CD14-positive monocyte (primary cell): ENCODE measurements at regions not wholly inside any gene's neighbourhood (a gene's known extent, or its start where the extent isn't known, plus 50 kb on each side); places are given as distances from the start of the nearest gene placed in this dataset.

Source experiments
- DNase-seq, 3 donors: peaks; one replicate each; pipeline ENCODE4 v3.0.0-alpha.2; 2011 to 2022
- H2AFZ ChIP-seq: 2 replicates; pipeline ENCODE4 v1.6.0; 2012; ENCODE audit warnings: mild to moderate bottlenecking, low read depth, low read length, inconsistent platforms; ENCODE audit not compliant: insufficient read depth, poor library complexity, severe bottlenecking
- H3K27ac ChIP-seq, 2 donors: 1 replicate in 1 of 2; 2 replicates in 1 of 2; pipeline ENCODE4 v1.5.1; 2012 to 2013; ENCODE audit warnings: low read length in 2 of 2, control low read depth in 1 of 2, inconsistent platforms in 1 of 2, low read depth in 1 of 2, mild to moderate bottlenecking in 1 of 2
- H3K27me3 ChIP-seq, 2 donors: one replicate each; pipeline versions ENCODE4 v1.6.0 to v1.6.1; 2011 to 2013; ENCODE audit warnings: low read length in 2 of 2; ENCODE audit not compliant: control insufficient read depth in 2 of 2, insufficient read depth in 2 of 2
- H3K36me3 ChIP-seq, 2 donors: replicated peaks in 1 of 2; 1 replicate in 1 of 2; 2 replicates in 1 of 2; pipeline versions ENCODE4 v1.5.1 to v1.6.1; 2012 to 2013; ENCODE audit warnings: low read length in 2 of 2, control low read depth in 1 of 2, inconsistent platforms in 1 of 2, mild to moderate bottlenecking in 1 of 2; ENCODE audit not compliant: insufficient read depth in 2 of 2, control insufficient read depth in 1 of 2
- H3K4me1 ChIP-seq, 2 donors: 1 replicate in 1 of 2; 2 replicates in 1 of 2; pipeline versions ENCODE4 v1.5.1 to v1.6.1; 2012 to 2013; ENCODE audit warnings: low read length in 2 of 2, control low read depth in 1 of 2, inconsistent platforms in 1 of 2, mild to moderate bottlenecking in 1 of 2, moderate library complexity in 1 of 2; ENCODE audit not compliant: insufficient read depth in 2 of 2, control insufficient read depth in 1 of 2
- H3K4me2 ChIP-seq: replicated peaks from 2 replicates; pipeline ENCODE3; 2012; ENCODE audit warnings: low read length, moderate library complexity, mild to moderate bottlenecking; ENCODE audit not compliant: poor library complexity, severe bottlenecking; ENCODE audit errors: extremely low read depth
- H3K4me3 ChIP-seq, 3 experiments: fragments of 200-600 bp in 1 of 3; sonication (generic) in 1 of 3; replicated peaks in 1 of 3; 1 replicate in 2 of 3; 2 replicates in 1 of 3; pipeline ENCODE4 v1.5.1; 2011 to 2013; ENCODE audit warnings: low read length in 3 of 3, mild to moderate bottlenecking in 3 of 3, control low read depth in 2 of 3, low read depth in 2 of 3, inconsistent platforms in 1 of 3, moderate library complexity in 1 of 3
- H3K79me2 ChIP-seq: 2 replicates; pipeline ENCODE4 v1.6.0; 2012; ENCODE audit warnings: mild to moderate bottlenecking, control low read depth, inconsistent platforms, low read length, moderate library complexity; ENCODE audit not compliant: insufficient read depth
- H3K9ac ChIP-seq: 2 replicates; pipeline ENCODE4 v1.6.0; 2017; ENCODE audit warnings: low read length, mild to moderate bottlenecking; ENCODE audit not compliant: insufficient read depth, poor library complexity, severe bottlenecking
- H3K9me3 ChIP-seq, 2 donors: replicated peaks in 1 of 2; 1 replicate in 1 of 2; 2 replicates in 1 of 2; pipeline versions ENCODE4 v1.5.1 to v1.6.1; 2012 to 2013; ENCODE audit warnings: low read length in 2 of 2, control low read depth in 1 of 2; ENCODE audit not compliant: control insufficient read depth in 1 of 2, insufficient read depth in 1 of 2
- H4K20me1 ChIP-seq: 2 replicates; pipeline ENCODE4 v1.6.0; 2012; ENCODE audit warnings: mild to moderate bottlenecking, low read length, control low read depth, moderate library complexity; ENCODE audit not compliant: insufficient read depth
- H3K27ac Mint-ChIP-seq, 7 donors: one replicate each; pipeline ENCODE4 v1.8.0; 2020; ENCODE audit warnings: mild to moderate bottlenecking in 7 of 7, mixed read lengths in 7 of 7, moderate library complexity in 6 of 7, inconsistent platforms in 2 of 7
- H3K27me3 Mint-ChIP-seq, 3 donors: one replicate each; pipeline ENCODE4 v1.8.0; 2021 to 2022; ENCODE audit warnings: low read depth in 3 of 3, mild to moderate bottlenecking in 3 of 3, mixed read lengths in 3 of 3, moderate library complexity in 3 of 3, inconsistent platforms in 1 of 3
- H3K36me3 Mint-ChIP-seq, 2 donors: one replicate each; pipeline ENCODE4 v1.8.0; 2020; ENCODE audit warnings: mixed read lengths in 2 of 2, inconsistent platforms in 1 of 2, mild to moderate bottlenecking in 1 of 2
- H3K4me1 Mint-ChIP-seq: one replicate; pipeline ENCODE4 v1.8.0; 2020; ENCODE audit warnings: mild to moderate bottlenecking, mixed read lengths
- H3K4me3 Mint-ChIP-seq, 2 donors: one replicate each; pipeline ENCODE4 v1.8.0; 2020; ENCODE audit warnings: mild to moderate bottlenecking in 2 of 2, mixed read lengths in 2 of 2, moderate library complexity in 1 of 2
- H3K9me3 Mint-ChIP-seq, 7 donors: one replicate each; pipeline ENCODE4 v1.8.0; 2020 to 2022; ENCODE audit warnings: mixed read lengths in 7 of 7, mild to moderate bottlenecking in 6 of 7, moderate library complexity in 6 of 7, inconsistent platforms in 2 of 7
- WGBS: methylation state at CpG from one replicate; pipeline ENCODE4 v1.1.5; 2013; ENCODE audit warnings: missing lambda C conversion rate; ENCODE audit not compliant: insufficient coverage; 5-methylcytosine and 5-hydroxymethylcytosine counted together
- intact Hi-C, 2 donors: fragments of 100-400 bp; cut with micrococcal nuclease; formaldehyde crosslinking; loops; one replicate each; pipeline versions ENCODE4 v1.15.0 to v1.15.1; 2023
- TF ChIP-seq, protein P1 (sequence below): fragments of 200-600 bp; IDR thresholded peaks from one replicate; pipeline ENCODE4 v1.8.0; 2022; ENCODE audit warnings: antibody characterized with exemption, mild to moderate bottlenecking

DNA sequence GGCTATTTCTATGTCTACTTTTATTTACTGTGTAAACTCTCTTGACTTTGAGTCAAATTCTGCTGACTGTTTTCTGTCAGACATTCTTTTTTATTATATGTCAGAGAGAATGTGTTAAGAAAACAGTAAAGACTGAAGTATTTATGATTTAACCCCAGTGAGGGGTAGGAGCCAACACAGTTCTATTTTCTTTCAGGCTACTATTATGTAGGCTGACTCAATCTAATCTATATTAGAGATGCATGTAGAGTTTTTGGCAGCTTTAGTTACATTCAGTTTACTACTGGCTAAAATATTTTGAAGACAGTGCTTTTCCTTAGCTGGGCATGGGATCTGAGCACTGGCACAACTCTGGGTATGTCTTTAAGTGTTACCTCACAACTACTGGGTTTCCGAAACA lies 1108.0 kb downstream of the CDH11 start:
- Histone ChIP-seq H4K20me1 (no peaks in the 10 kb centered on the region), H3K4me1 (no peaks in the 10 kb centered on the region), H3K27ac (no peak overlapping the region), H3K36me3 (no peaks in the 10 kb centered on the region), H3K4me3 (no peak overlapping the region), H3K9me3 (no peaks in the 10 kb centered on the region), H3K27me3 (no peaks in the 10 kb centered on the region), H2AFZ (no peak overlapping the region), H3K79me2 (no peaks in the 10 kb centered on the region), H3K4me2 (no peak overlapping the region), H3K9ac (no peak overlapping the region)
- DNase-seq: no peak
- no CpG with 5 or more reads among the region's 1 CpG for WGBS
- H3K36me3 Mint-ChIP-seq: no peaks in the 10 kb centered on the region
- TF ChIP-seq, protein P1, sequence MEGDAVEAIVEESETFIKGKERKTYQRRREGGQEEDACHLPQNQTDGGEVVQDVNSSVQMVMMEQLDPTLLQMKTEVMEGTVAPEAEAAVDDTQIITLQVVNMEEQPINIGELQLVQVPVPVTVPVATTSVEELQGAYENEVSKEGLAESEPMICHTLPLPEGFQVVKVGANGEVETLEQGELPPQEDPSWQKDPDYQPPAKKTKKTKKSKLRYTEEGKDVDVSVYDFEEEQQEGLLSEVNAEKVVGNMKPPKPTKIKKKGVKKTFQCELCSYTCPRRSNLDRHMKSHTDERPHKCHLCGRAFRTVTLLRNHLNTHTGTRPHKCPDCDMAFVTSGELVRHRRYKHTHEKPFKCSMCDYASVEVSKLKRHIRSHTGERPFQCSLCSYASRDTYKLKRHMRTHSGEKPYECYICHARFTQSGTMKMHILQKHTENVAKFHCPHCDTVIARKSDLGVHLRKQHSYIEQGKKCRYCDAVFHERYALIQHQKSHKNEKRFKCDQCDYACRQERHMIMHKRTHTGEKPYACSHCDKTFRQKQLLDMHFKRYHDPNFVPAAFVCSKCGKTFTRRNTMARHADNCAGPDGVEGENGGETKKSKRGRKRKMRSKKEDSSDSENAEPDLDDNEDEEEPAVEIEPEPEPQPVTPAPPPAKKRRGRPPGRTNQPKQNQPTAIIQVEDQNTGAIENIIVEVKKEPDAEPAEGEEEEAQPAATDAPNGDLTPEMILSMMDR: no peak
- H3K27me3 Mint-ChIP-seq: no peaks in the 10 kb centered on the region
- no peak overlapping the region for H3K4me3 Mint-ChIP-seq
- H3K4me1 Mint-ChIP-seq: no peaks in the 10 kb centered on the region
- intact Hi-C loops: no loop called here
- no peak overlapping the region for H3K27ac Mint-ChIP-seq
- peaks cover 0 to 3% (median 0%) of the 10 kb centered on the region in 7 donors for H3K9me3 Mint-ChIP-seq

DNA sequence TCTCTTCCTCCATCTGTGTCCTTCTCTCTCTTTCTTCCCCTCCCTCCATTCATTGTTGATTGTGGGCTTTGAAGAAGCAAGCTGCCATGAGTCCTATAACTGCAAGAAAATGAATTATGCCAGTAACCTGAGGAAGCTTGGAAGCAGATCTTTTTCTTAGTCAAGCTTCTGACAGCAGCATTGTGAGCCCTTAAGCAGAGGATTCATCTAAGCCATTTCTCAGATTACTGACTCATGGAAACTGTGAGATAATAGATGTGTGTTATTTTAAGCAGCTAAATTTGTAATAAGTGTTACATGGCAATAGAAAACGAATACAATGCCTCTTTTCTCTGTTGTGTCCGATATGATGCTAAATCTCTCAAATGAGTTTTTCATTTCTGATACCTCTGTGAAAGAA lies 1109.7 kb downstream of the CDH11 start:
- H3K27me3 Mint-ChIP-seq: peaks cover 0 to 1% (median 0%) of the 10 kb centered on the region in 3 donors
- peaks cover 0 to 7% (median 0%) of the 10 kb centered on the region in 7 donors for H3K9me3 Mint-ChIP-seq
- H3K79me2 ChIP-seq: no peaks in the 10 kb centered on the region
- H3K27me3 ChIP-seq: no peaks in the 10 kb centered on the region
- H3K4me2 ChIP-seq: no peak overlapping the region
- H3K4me1 ChIP-seq: no peaks in the 10 kb centered on the region
- no peaks in the 10 kb centered on the region for H3K36me3 ChIP-seq
- H3K4me1 Mint-ChIP-seq: no peaks in the 10 kb centered on the region
- TF ChIP-seq, protein P1: no peak
- H3K4me3 ChIP-seq: no peak overlapping the region
- no CpG with 5 or more reads among the region's 2 CpGs for WGBS
- H3K27ac Mint-ChIP-seq: no peak overlapping the region
- intact Hi-C loops: no loop called here
- H3K9me3 ChIP-seq: no peaks in the 10 kb centered on the region
- DNase-seq: no peak
- no peak overlapping the region for H3K4me3 Mint-ChIP-seq
- H2AFZ ChIP-seq: no peak overlapping the region
- H4K20me1 ChIP-seq: no peaks in the 10 kb centered on the region
- no peaks in the 10 kb centered on the region for H3K36me3 Mint-ChIP-seq
- H3K9ac ChIP-seq: no peak overlapping the region
- H3K27ac ChIP-seq: no peak overlapping the region
